H1 (cell line): ENCODE measurements at regions not wholly inside any gene's neighbourhood (a gene's known extent, or its start where the extent isn't known, plus 50 kb on each side); places are given as distances from the start of the nearest gene placed in this dataset.

ENCODE experiments used
- CTCF ChIA-PET: fragments of 300-600 bp; sonication (Branson Sonifier 250); formaldehyde crosslinking; loops from one replicate; lab custom pipeline; 2021; ENCODE audit not compliant: partially characterized antibody; lab: Charles Lee
- POLR2A ChIA-PET: fragments of 300-600 bp; sonication (Branson Sonifier 250); formaldehyde crosslinking; loops from one replicate; lab custom pipeline; 2021; ENCODE audit warnings: inconsistent platforms; ENCODE audit not compliant: partially characterized antibody; lab: Charles Lee
- DNase-seq, 2 experiments: peaks; one replicate each; pipeline versions ENCODE4 v3.0.0 to v3.0.0-alpha.2; 2010 to 2022; ENCODE audit warnings: low spot score in 2 of 2, low read depth in 1 of 2, mixed read lengths in 1 of 2
- FAIRE-seq: peaks from 2 replicates; lab custom pipeline; 2011; peaks lifted over from hg19 to GRCh38; lab: Jason Lieb, UNC
- H2AFZ ChIP-seq: 2 replicates; pipeline ENCODE4 v1.8.1; 2012; ENCODE audit warnings: low read length, inconsistent platforms
- H2AK5ac ChIP-seq: 2 replicates; pipeline ENCODE4 v1.6.1; 2013; ENCODE audit warnings: low read depth, low read length
- H2BK120ac ChIP-seq: replicated peaks from 2 replicates; pipeline ENCODE3; 2013; ENCODE audit warnings: low read depth, low read length, inconsistent platforms
- H2BK12ac ChIP-seq: 2 replicates; pipeline ENCODE4 v1.6.1; 2013; ENCODE audit warnings: low read depth, low read length
- H2BK15ac ChIP-seq: 2 replicates; pipeline ENCODE4 v1.6.1; 2013; ENCODE audit warnings: low read length
- H2BK20ac ChIP-seq: 2 replicates; pipeline ENCODE4 v1.6.1; 2013; ENCODE audit warnings: low read length
- H2BK5ac ChIP-seq: 2 replicates; pipeline ENCODE4 v1.6.1; 2013; ENCODE audit warnings: low read depth, low read length
- H3K14ac ChIP-seq: 2 replicates; pipeline ENCODE4 v1.6.1; 2013; ENCODE audit warnings: inconsistent platforms; ENCODE audit not compliant: insufficient read length
- H3K18ac ChIP-seq: 2 replicates; pipeline ENCODE4 v1.6.1; 2013; ENCODE audit warnings: low read length; ENCODE audit errors: extremely low read depth
- H3K23ac ChIP-seq: 2 replicates; pipeline ENCODE4 v1.6.1; 2013; ENCODE audit warnings: inconsistent platforms; ENCODE audit not compliant: insufficient read length
- H3K23me2 ChIP-seq: 2 replicates; pipeline ENCODE4 v1.6.1; 2013; ENCODE audit warnings: low read depth, low read length
- H3K27ac ChIP-seq: 2 replicates; pipeline ENCODE4 v1.6.1; 2011; ENCODE audit warnings: low read depth, low read length, inconsistent platforms
- H3K27me3 ChIP-seq, 4 experiments: replicated peaks in 1 of 4; 1 replicate in 1 of 4; 2 replicates in 3 of 4; pipeline versions ENCODE4 v1.6.1 to v1.8.1; 2011 to 2013; ENCODE audit warnings: low read length in 3 of 4, mild to moderate bottlenecking in 3 of 4, inconsistent platforms in 2 of 4, mixed read lengths in 2 of 4, moderate library complexity in 1 of 4; ENCODE audit not compliant: control insufficient read depth in 3 of 4, insufficient read depth in 3 of 4; ENCODE audit errors: extremely low read depth in 1 of 4
- H3K36me3 ChIP-seq, 4 experiments: 2 replicates each; pipeline versions ENCODE4 v1.6.1 to v1.8.1; 2011 to 2013; ENCODE audit warnings: mild to moderate bottlenecking in 4 of 4, low read length in 3 of 4, moderate library complexity in 2 of 4, control low read depth in 1 of 4, inconsistent platforms in 1 of 4; ENCODE audit not compliant: insufficient read depth in 4 of 4, control insufficient read depth in 2 of 4
- H3K4ac ChIP-seq: replicated peaks from 2 replicates; pipeline ENCODE3; 2013; ENCODE audit warnings: low read length, low read depth, mixed read lengths, inconsistent platforms; ENCODE audit not compliant: insufficient read length
- H3K4me1 ChIP-seq, 4 experiments: replicated peaks in 1 of 4; 1 replicate in 1 of 4; 2 replicates in 3 of 4; pipeline versions ENCODE4 v1.6.1 to v1.8.1; 2011 to 2013; ENCODE audit warnings: low read length in 3 of 4, inconsistent platforms in 2 of 4, mixed read lengths in 1 of 4; ENCODE audit not compliant: insufficient read depth in 4 of 4, control insufficient read depth in 3 of 4
- H3K4me2 ChIP-seq, 2 experiments: 2 replicates each; pipeline versions ENCODE4 v1.6.1 to v1.8.1; 2011 to 2013; ENCODE audit warnings: low read depth in 2 of 2, low read length in 2 of 2, control low read depth in 1 of 2, inconsistent platforms in 1 of 2, mild to moderate bottlenecking in 1 of 2; ENCODE audit not compliant: insufficient read depth in 1 of 2
- H3K4me3 ChIP-seq, 4 experiments: fragments of 200-600, 300-600 bp in 1 of 4; sonication (generic), shearing (Covaris generic), sonication (Bioruptor Twin) in 1 of 4; 2 replicates each; pipeline versions ENCODE4 v1.5.1 to v1.8.1; 2011 to 2016; ENCODE audit warnings: low read length in 4 of 4, low read depth in 3 of 4, control low read depth in 2 of 4, inconsistent platforms in 2 of 4, mild to moderate bottlenecking in 2 of 4, mixed read lengths in 1 of 4, moderate library complexity in 1 of 4; ENCODE audit not compliant: insufficient read depth in 2 of 4; ENCODE audit errors: extremely low read depth in 1 of 4
- H3K56ac ChIP-seq: replicated peaks from 2 replicates; pipeline ENCODE3; 2013; ENCODE audit warnings: low read depth, mild to moderate bottlenecking, mixed read lengths, low read length, inconsistent platforms; ENCODE audit not compliant: insufficient read length
- H3K79me1 ChIP-seq: 2 replicates; pipeline ENCODE4 v1.6.1; 2013; ENCODE audit warnings: low read depth, low read length, control low read depth
- H3K79me2 ChIP-seq, 2 experiments: 2 replicates each; pipeline versions ENCODE4 v1.6.1 to v1.8.1; 2012 to 2013; ENCODE audit warnings: low read length in 2 of 2, mild to moderate bottlenecking in 2 of 2, inconsistent platforms in 1 of 2; ENCODE audit not compliant: insufficient read depth in 2 of 2, control insufficient read depth in 1 of 2
- H3K9ac ChIP-seq, 4 experiments: replicated peaks in 1 of 4; 1 replicate in 1 of 4; 2 replicates in 3 of 4; pipeline versions ENCODE4 v1.6.1 to v1.8.1; 2011 to 2013; ENCODE audit warnings: low read depth in 3 of 4, low read length in 3 of 4, control low read depth in 2 of 4, mild to moderate bottlenecking in 2 of 4, moderate library complexity in 2 of 4, inconsistent platforms in 1 of 4; ENCODE audit errors: extremely low read depth in 1 of 4
- H3K9me3 ChIP-seq, 2 experiments: 2 replicates each; pipeline versions ENCODE4 v1.6.1 to v1.8.1; 2012 to 2013; ENCODE audit warnings: mild to moderate bottlenecking in 2 of 2, moderate library complexity in 2 of 2, control low read depth in 1 of 2, inconsistent platforms in 1 of 2, low read depth in 1 of 2, low read length in 1 of 2, mixed read lengths in 1 of 2; ENCODE audit not compliant: insufficient read depth in 2 of 2
- H4K20me1 ChIP-seq, 2 experiments: replicated peaks in 1 of 2; 2 replicates each; pipeline versions ENCODE3 to v1.8.1; 2011 to 2013; ENCODE audit warnings: inconsistent platforms in 2 of 2, low read length in 2 of 2, mild to moderate bottlenecking in 1 of 2; ENCODE audit not compliant: insufficient read depth in 2 of 2, control insufficient read depth in 1 of 2
- H4K5ac ChIP-seq: 2 replicates; pipeline ENCODE4 v1.6.1; 2013; ENCODE audit warnings: low read length, low read depth, mixed read lengths, inconsistent platforms; ENCODE audit not compliant: insufficient read length
- H4K8ac ChIP-seq: 2 replicates; pipeline ENCODE4 v1.8.0; 2013; ENCODE audit warnings: mild to moderate bottlenecking, moderate library complexity, low read length, inconsistent platforms; ENCODE audit not compliant: insufficient read depth; ENCODE audit errors: extremely low read depth
- H4K91ac ChIP-seq: replicated peaks from 2 replicates; pipeline ENCODE3; 2013; ENCODE audit warnings: low read length, mixed read lengths, inconsistent platforms; ENCODE audit not compliant: insufficient read length
- KDM1A ChIP-seq: fragments of 200-600, 300-600 bp; sonication (generic); IDR thresholded peaks from 2 replicates; pipeline ENCODE4 v1.7.1; 2016; ENCODE audit warnings: mild to moderate bottlenecking, low read length, borderline replicate concordance
- WGBS, 2 experiments: shearing (Covaris generic) in 1 of 2; methylation state at CpG; one replicate each; pipeline versions ENCODE4 v1.1.6 to v1.1.7; 2013 to 2015; ENCODE audit warnings: low lambda C conversion rate in 2 of 2, mixed read lengths in 2 of 2, inconsistent platforms in 1 of 2, low coverage in 1 of 2, missing lambda C conversion rate in 1 of 2; ENCODE audit not compliant: insufficient replicate concordance in 2 of 2, insufficient coverage in 1 of 2, insufficient read length in 1 of 2; ENCODE audit errors: extremely low coverage in 1 of 2, missing lambda C conversion rate in 1 of 2; 5-methylcytosine and 5-hydroxymethylcytosine counted together
- TF ChIP-seq, protein P1 (sequence below): IDR thresholded peaks from 2 replicates; pipeline ENCODE4 v1.6.1; 2012; ENCODE audit warnings: inconsistent platforms

DNA sequence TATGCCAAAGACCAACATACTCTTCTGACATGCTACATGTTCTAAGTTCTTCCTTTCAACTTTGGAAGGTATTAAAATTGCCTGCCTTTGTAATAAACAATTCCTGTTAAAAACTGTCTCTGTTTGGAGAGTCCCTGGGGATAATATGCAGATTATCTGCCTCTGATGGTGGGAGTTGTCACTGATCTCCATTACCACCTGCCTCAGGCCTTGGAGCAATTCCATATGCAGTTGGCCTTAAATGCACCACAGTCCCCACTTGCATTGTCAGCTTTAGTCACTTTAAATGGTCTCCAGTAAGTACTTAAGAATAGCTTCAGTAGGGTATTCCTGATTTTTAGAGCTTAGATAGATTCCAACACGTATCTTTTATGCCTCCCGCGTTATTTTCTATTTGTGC is 121.1 kb upstream of the GOLIM4 start:
- Histone ChIP-seq H3K14ac (no peak overlapping the region), H3K4me2 (no peak overlapping the region), H4K91ac (no peak overlapping the region), H4K5ac (no peak overlapping the region), H3K27me3 (no peaks in the 10 kb centered on the region), H3K18ac (no peak overlapping the region), H3K79me2 (no peaks in the 10 kb centered on the region), H4K8ac (no peak overlapping the region), H2BK20ac (no peak overlapping the region), H2BK5ac (no peak overlapping the region), H2AFZ (no peak overlapping the region), H3K23ac (no peak overlapping the region), H2AK5ac (no peak overlapping the region), H2BK15ac (no peak overlapping the region), H3K36me3 (no peaks in the 10 kb centered on the region), H3K27ac (no peak overlapping the region), H2BK120ac (no peak overlapping the region), H4K20me1 (no peaks in the 10 kb centered on the region), H3K9ac (no peak overlapping the region), H3K9me3 (no peaks in the 10 kb centered on the region), H3K23me2 (no peaks in the 10 kb centered on the region), H3K56ac (no peak overlapping the region), H3K4me3 (no peak overlapping the region), H3K79me1 (no peaks in the 10 kb centered on the region), H3K4me1 (no peaks in the 10 kb centered on the region), H2BK12ac (no peak overlapping the region), H3K4ac (no peak overlapping the region)
- WGBS, 2 experiments = 91% methylated on average over 3 of the region's 3 CpGs; no CpG with 5 or more reads in 1 of the 2 experiments
- FAIRE-seq = no peak
- no peak for DNase-seq
- CTCF ChIA-PET = interaction anchor here (0.9 to 2.2 kb wide), 5 partner anchors 8 to 630 kb away, joined by 3 to 7 read pairs (median 4); no protein-coding TSS in a partner anchor
- POLR2A ChIA-PET = no interaction called here
- TF ChIP-seq, protein P1, sequence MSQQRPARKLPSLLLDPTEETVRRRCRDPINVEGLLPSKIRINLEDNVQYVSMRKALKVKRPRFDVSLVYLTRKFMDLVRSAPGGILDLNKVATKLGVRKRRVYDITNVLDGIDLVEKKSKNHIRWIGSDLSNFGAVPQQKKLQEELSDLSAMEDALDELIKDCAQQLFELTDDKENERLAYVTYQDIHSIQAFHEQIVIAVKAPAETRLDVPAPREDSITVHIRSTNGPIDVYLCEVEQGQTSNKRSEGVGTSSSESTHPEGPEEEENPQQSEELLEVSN = no peak
- no peak for TF ChIP-seq KDM1A
